ENCODE measurements at regions not wholly inside any gene's neighbourhood (a gene's known extent, or its start where the extent isn't known, plus 50 kb on each side); places are given as distances from the start of the nearest gene placed in this dataset.

GRCh38 chr6:126541806-126542491 lies 202.0 kb downstream of the CENPW start:
- no peak for TF ChIP-seq CTCF (IDR thresholded peaks at IDR 0.05)
- TF ChIP-seq POLR2A (IDR thresholded peaks at IDR 0.05) = no peak
